GM12878 (cell line): ENCODE measurements at regions not wholly inside any gene's neighbourhood (a gene's known extent, or its start where the extent isn't known, plus 50 kb on each side); places are given as distances from the start of the nearest gene placed in this dataset.

Source experiments
- CTCF ChIP-seq, 3 experiments: IDR thresholded peaks in 2 of 3; conservative IDR thresholded peaks in 1 of 3; 2 replicates each; pipeline ENCODE4 v1.5.1; 2011; ENCODE audit warnings: low read depth in 3 of 3, low read length in 3 of 3, mild to moderate bottlenecking in 3 of 3, control low read depth in 2 of 3, moderate library complexity in 2 of 3, inconsistent platforms in 1 of 3, mixed read lengths in 1 of 3; ENCODE audit not compliant: control insufficient read depth in 2 of 3, insufficient read depth in 1 of 3; ENCODE audit errors: extremely low read depth in 1 of 3
- ESRRA ChIP-seq: IDR thresholded peaks from 2 replicates; pipeline ENCODE4 v1.6.1; 2012; ENCODE audit warnings: mild to moderate bottlenecking, low read length, improper control_type of control experiment
- EZH2 ChIP-seq: IDR thresholded peaks from 2 replicates; pipeline ENCODE4 v1.6.1; 2012; ENCODE audit warnings: low read depth, mild to moderate bottlenecking, control low read depth, inconsistent platforms, low read length, borderline replicate concordance; ENCODE audit not compliant: control insufficient read depth
- MXI1 ChIP-seq: fragments of 150-350 bp; IDR thresholded peaks from 2 replicates; pipeline ENCODE4 v1.6.1; 2011; ENCODE audit warnings: low read depth, mild to moderate bottlenecking, inconsistent platforms, low read length, improper control_type of control experiment
- POLR2A ChIP-seq: IDR thresholded peaks from 2 replicates; pipeline ENCODE4 v1.6.1; 2011; ENCODE audit warnings: low read depth, mild to moderate bottlenecking, low read length
- REST ChIP-seq: IDR thresholded peaks from 2 replicates; pipeline ENCODE4 v1.6.1; 2012; ENCODE audit warnings: mild to moderate bottlenecking, low read depth, low read length
- SUZ12 ChIP-seq: fragments of 200-600 bp; sonication (generic); IDR thresholded peaks from one replicate; pipeline ENCODE4 v1.6.1; 2018; ENCODE audit warnings: antibody characterized with exemption, mild to moderate bottlenecking; ENCODE audit not compliant: unreplicated experiment
- YBX1 ChIP-seq: fragments of 450-650 bp; IDR thresholded peaks from 2 replicates; pipeline ENCODE4 v1.6.1; 2016; ENCODE audit warnings: antibody characterized with exemption
- ZNF274 ChIP-seq: IDR thresholded peaks from one replicate; pipeline ENCODE4 v1.8.0; 2011; ENCODE audit not compliant: insufficient read length, insufficient read depth

- TF ChIP-seq SUZ12 (no peak), ZNF274 (no peak), CTCF (IDR thresholded peaks at IDR 0.05 in 2 of 3, conservative IDR thresholded peaks at IDR 0.05 in 1 of 3; ENCODE audit: control insufficient read depth in 2 of 3, extremely low read depth in 1 of 3, insufficient read depth in 1 of 3, low read depth in 3 of 3, low read length in 3 of 3) (no peak), POLR2A (no peak), MXI1 (no peak), REST (no peak), YBX1 (no peak), EZH2 (no peak), ESRRA (no peak)
These were observed 60.0 kb upstream of the SSX2IP start for GRCh38 chr1:84750110-84750730.
